Testis (tissue), 2 donors: ENCODE measurements at regions not wholly inside any gene's neighbourhood (a gene's known extent, or its start where the extent isn't known, plus 50 kb on each side); places are given as distances from the start of the nearest gene placed in this dataset.

ENCODE experiments used
- CTCF ChIP-seq, 3 experiments: fragments of 450-650 bp in 2 of 3; fragments of 200-600 bp in 1 of 3; sonication (generic) in 1 of 3; IDR thresholded peaks; one replicate each; pipeline ENCODE4 v1.5.1; 2016 to 2019; ENCODE audit warnings: antibody characterized with exemption in 3 of 3, mild to moderate bottlenecking in 2 of 3, moderate library complexity in 1 of 3
- POLR2A ChIP-seq: fragments of 450-650 bp; IDR thresholded peaks from one replicate; pipeline ENCODE4 v1.6.1; 2017; ENCODE audit warnings: antibody characterized with exemption, mild to moderate bottlenecking, moderate library complexity

GRCh38 chr3:68515237-68515636 is 417.1 kb downstream of the TAFA4 start:
- TF ChIP-seq CTCF (IDR thresholded peaks at IDR 0.05) = no peak
- no peak for TF ChIP-seq POLR2A
